MCF 10A (cell line): ENCODE measurements at regions not wholly inside any gene's neighbourhood (a gene's known extent, or its start where the extent isn't known, plus 50 kb on each side); places are given as distances from the start of the nearest gene placed in this dataset.
A peak's percentile ranks its signal among the peaks of the same experiment; 100 is the strongest.

ENCODE experiments used
- BruUV-seq: library from RNA; stranded (reverse); fragments of 400-500 nt; replicated peaks from 2 replicates; lab custom pipeline; 2021; lab: Mats Ljungman, UMichigan
- CTCF ChIA-PET: fragments of 300-600 bp; sonication (Branson Sonifier 250); formaldehyde crosslinking; extraction: SDS; loops from one replicate; lab custom pipeline; 2021; ENCODE audit warnings: antibody characterized with exemption, inconsistent platforms; lab: Yijun Ruan, JAX
- POLR2A ChIA-PET: fragments of 300-600, 350-650 bp; sonication (Branson Sonifier 250); formaldehyde crosslinking; extraction: SDS; loops from one replicate; lab custom pipeline; 2020; ENCODE audit warnings: antibody characterized with exemption, inconsistent platforms; lab: Yijun Ruan, JAX
- DNase-seq: peaks from one replicate; pipeline ENCODE4 v3.0.0-alpha.2; 2018; ENCODE audit not compliant: unreplicated experiment
- H3K27ac Mint-ChIP-seq: one replicate; pipeline ENCODE4 v1.8.0; 2022; ENCODE audit warnings: mild to moderate bottlenecking, low read depth, mixed read lengths; ENCODE audit not compliant: unreplicated experiment
- H3K27me3 Mint-ChIP-seq: one replicate; pipeline ENCODE4 v1.8.0; 2022; ENCODE audit warnings: mixed read lengths; ENCODE audit not compliant: insufficient read depth, unreplicated experiment
- H3K36me3 Mint-ChIP-seq: one replicate; pipeline ENCODE4 v1.8.0; 2022; ENCODE audit warnings: mild to moderate bottlenecking, moderate library complexity, mixed read lengths; ENCODE audit not compliant: insufficient read depth, unreplicated experiment
- H3K4me1 Mint-ChIP-seq: one replicate; pipeline ENCODE4 v1.8.0; 2022; ENCODE audit warnings: mixed read lengths; ENCODE audit not compliant: insufficient read depth, unreplicated experiment
- H3K4me3 Mint-ChIP-seq: one replicate; pipeline ENCODE4 v1.8.0; 2022; ENCODE audit warnings: mild to moderate bottlenecking, moderate library complexity, mixed read lengths; ENCODE audit not compliant: unreplicated experiment
- H3K9me3 Mint-ChIP-seq: one replicate; pipeline ENCODE4 v1.8.0; 2022; ENCODE audit warnings: mixed read lengths; ENCODE audit not compliant: unreplicated experiment
- intact Hi-C: fragments of 100-400 bp; cut with micrococcal nuclease; formaldehyde crosslinking; loops from 2 replicates; pipeline ENCODE4 v1.14.1; 2022
- TF ChIP-seq, protein P1 (sequence below): fragments of 200-600 bp; IDR thresholded peaks from one replicate; pipeline ENCODE4 v1.8.0; 2022; ENCODE audit warnings: antibody characterized with exemption, mild to moderate bottlenecking; ENCODE audit not compliant: unreplicated experiment

DNA sequence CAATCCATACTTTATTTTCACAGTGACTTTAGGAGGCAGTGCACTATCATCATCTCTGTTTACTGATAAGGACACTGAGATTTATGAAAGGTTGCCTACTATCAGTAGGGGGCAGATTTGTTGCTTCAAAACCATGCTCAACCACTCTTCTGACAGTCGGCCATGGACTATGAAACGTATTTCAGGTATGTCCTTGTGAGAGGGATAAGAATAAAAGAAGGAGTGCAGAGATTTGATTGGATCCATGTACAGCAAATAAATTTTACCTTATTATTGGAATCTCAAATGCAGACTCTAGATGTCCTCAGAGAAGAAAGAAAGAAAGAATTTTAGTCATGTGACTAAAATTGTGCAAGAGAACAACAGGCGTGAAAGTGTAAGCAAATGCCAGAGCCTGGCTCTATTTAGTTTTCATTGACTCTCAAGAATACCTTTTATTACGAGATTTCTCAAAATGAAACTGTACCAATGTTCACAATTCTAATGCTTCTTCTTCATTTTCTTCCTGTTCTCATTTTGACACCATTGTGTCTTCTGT, 296.6 kb upstream of the RASA1 start:
- BruUV-seq, result no TSS peak

DNA sequence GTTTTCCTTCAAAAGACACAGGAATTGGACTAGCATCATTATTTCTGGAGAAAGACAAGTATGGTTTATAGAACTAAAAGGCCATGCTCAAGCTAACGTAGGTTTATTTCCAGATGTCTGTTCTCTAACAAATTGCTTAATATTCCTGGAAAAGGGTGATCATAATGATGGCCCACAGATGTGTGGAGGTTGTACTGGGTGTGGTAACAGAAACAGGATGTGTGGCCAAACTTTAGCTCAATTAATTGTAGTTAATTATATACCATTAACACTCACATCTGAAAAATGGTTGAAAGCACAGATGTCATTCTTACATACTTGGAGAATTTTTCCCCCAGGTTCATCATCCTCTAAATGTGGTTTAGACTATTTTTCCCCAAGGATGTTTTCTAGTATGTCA, 292.7 kb upstream of the RASA1 start:
- no peak for DNase-seq
- TF ChIP-seq, protein P1, sequence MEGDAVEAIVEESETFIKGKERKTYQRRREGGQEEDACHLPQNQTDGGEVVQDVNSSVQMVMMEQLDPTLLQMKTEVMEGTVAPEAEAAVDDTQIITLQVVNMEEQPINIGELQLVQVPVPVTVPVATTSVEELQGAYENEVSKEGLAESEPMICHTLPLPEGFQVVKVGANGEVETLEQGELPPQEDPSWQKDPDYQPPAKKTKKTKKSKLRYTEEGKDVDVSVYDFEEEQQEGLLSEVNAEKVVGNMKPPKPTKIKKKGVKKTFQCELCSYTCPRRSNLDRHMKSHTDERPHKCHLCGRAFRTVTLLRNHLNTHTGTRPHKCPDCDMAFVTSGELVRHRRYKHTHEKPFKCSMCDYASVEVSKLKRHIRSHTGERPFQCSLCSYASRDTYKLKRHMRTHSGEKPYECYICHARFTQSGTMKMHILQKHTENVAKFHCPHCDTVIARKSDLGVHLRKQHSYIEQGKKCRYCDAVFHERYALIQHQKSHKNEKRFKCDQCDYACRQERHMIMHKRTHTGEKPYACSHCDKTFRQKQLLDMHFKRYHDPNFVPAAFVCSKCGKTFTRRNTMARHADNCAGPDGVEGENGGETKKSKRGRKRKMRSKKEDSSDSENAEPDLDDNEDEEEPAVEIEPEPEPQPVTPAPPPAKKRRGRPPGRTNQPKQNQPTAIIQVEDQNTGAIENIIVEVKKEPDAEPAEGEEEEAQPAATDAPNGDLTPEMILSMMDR, result no peak
- BruUV-seq, result no TSS peak
- Mint-ChIP-seq H3K27ac (no peak overlapping the region), H3K4me3 (no peak overlapping the region), H3K27me3 (peaks cover 23% of the 10 kb centered on the region), H3K4me1 (peaks cover 18% of the 10 kb centered on the region), H3K36me3 (no peaks in the 10 kb centered on the region), H3K9me3 (no peaks in the 10 kb centered on the region)
- intact Hi-C loops, result no loop called here
- ChIA-PET POLR2A (no interaction called here), CTCF (interaction anchor here (0.9 to 1.1 kb wide), 2 partner anchors 37 to 38 kb away, joined by 3 to 5 read pairs; no protein-coding TSS in a partner anchor)

More for the DNA sequence above, 296.6 kb upstream of the RASA1 start:
- DNase-seq, result peak; percentile 39
- TF ChIP-seq, protein P1, result peak; percentile 11
- H3K9me3 Mint-ChIP-seq, result no peaks in the 10 kb centered on the region
- H3K4me1 Mint-ChIP-seq, result peaks cover 11% of the 10 kb centered on the region
- H3K36me3 Mint-ChIP-seq, result no peaks in the 10 kb centered on the region
- CTCF ChIA-PET, result interaction anchor here (0.7 to 1.9 kb wide), 7 partner anchors 12 to 396 kb away, joined by 3 to 18 read pairs (median 6); no protein-coding TSS in a partner anchor
- POLR2A ChIA-PET, result no interaction called here
- H3K27ac Mint-ChIP-seq, result no peak overlapping the region
- H3K27me3 Mint-ChIP-seq, result peaks cover 39% of the 10 kb centered on the region
- intact Hi-C loops, result loop anchor here (1.0 kb wide), 2 partner anchors 42 to 429 kb away; no protein-coding TSS in a partner anchor
- peak overlapping the region; percentile 24 for H3K4me3 Mint-ChIP-seq

DNA sequence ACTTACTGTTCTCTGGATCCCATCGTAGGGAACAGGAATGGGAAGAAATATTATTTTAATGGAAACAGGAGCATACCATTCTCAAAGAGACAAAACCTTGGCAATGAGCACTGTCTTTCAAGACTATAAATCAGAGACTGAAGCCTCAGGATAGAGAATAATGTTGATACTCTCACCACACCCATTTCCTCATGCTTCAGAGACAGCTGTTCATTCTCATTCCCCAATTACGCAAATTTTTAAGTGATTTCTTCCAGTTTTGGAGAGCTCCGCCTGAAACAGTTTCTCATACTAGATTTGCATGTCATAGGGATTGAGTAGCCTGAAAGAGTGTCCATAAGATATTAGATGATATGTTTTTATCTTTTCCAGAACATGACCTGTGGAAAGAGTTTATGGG, 290.5 kb upstream of the RASA1 start:
- no peaks in the 10 kb centered on the region for H3K9me3 Mint-ChIP-seq
- H3K27ac Mint-ChIP-seq, result no peak overlapping the region
- DNase-seq, result no peak
- BruUV-seq, result no TSS peak
- peaks cover 8% of the 10 kb centered on the region for H3K4me1 Mint-ChIP-seq
- no peak overlapping the region for H3K4me3 Mint-ChIP-seq
- peaks cover 23% of the 10 kb centered on the region for H3K27me3 Mint-ChIP-seq
- H3K36me3 Mint-ChIP-seq, result no peaks in the 10 kb centered on the region
- intact Hi-C loops, result no loop called here
- ChIA-PET POLR2A (no interaction called here), CTCF (interaction anchor here (0.7 kb wide), 1 partner anchor 35 kb away, joined by 3 read pairs; no protein-coding TSS in a partner anchor)
- TF ChIP-seq, protein P1, result no peak

DNA sequence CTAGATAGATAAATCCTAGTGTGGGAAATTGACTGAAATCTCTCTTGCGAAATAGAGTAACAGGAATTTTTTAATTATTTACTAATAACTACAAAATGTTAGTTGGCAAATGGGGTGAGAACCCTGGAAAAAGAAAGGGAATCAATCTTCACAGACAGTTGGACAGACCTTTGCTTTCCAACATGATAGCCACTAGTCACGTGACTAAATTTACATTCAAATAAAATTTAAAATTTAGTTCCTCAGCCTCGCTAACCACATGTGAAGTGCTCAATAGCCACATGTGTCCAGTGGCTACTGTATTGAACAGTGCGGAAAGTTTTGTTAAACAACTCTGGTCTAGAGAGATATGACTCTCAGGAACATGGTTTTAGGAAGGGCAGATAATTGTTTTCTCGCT, 289.9 kb upstream of the RASA1 start:
- Mint-ChIP-seq H3K9me3 (no peaks in the 10 kb centered on the region), H3K4me1 (peaks cover 8% of the 10 kb centered on the region), H3K4me3 (no peak overlapping the region), H3K27ac (no peak overlapping the region), H3K27me3 (peaks cover 18% of the 10 kb centered on the region), H3K36me3 (no peaks in the 10 kb centered on the region)
- no TSS peak for BruUV-seq
- ChIA-PET POLR2A (no interaction called here), CTCF (no interaction called here)
- TF ChIP-seq, protein P1, result no peak
- intact Hi-C loops, result no loop called here
- DNase-seq, result no peak
